ENCODE measurements at regions not wholly inside any gene's neighbourhood (a gene's known extent, or its start where the extent isn't known, plus 50 kb on each side); places are given as distances from the start of the nearest gene placed in this dataset.

DNA sequence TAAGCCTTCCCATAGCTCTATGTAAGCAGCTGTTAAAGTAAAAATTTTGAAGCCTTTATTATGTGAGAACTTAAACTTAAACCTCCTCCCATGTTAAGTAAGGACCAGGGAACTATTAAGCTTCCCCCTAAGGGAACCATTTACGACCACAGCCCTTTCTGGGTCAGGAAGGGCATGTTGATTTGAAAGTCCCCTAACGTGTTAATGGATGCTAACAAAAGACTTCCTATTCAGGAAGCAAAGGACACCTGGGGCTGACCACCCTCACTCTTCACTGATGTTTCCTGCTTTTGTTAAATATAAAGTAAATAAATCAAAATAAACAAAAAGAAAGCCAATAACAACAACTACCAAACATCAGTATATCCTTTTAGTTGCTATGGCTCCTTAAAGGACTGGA, 170.6 kb upstream of the RFX3 start:
- no peaks in the 10 kb centered on the region for H3K4me1 ChIP-seq (ENCODE audit: control insufficient read depth in 4 of 4, insufficient read depth in 4 of 4, low read length in 3 of 4)
- H3K36me3 ChIP-seq (ENCODE audit: control insufficient read depth in 4 of 4, insufficient read depth in 3 of 4, low read depth in 1 of 4, low read length in 3 of 4), result no peaks in the 10 kb centered on the region
- no peak for TF ChIP-seq YY1 (IDR thresholded peaks at IDR 0.05)
- TF ChIP-seq HNF4A (conservative IDR thresholded peaks at IDR 0.05), result no peak
- no peak for TF ChIP-seq SP1 (IDR thresholded peaks at IDR 0.05)
- H3K9me3 ChIP-seq (ENCODE audit: control insufficient read depth in 4 of 4, low read length in 3 of 4), result no peaks in the 10 kb centered on the region
- DNase-seq (ENCODE audit: low spot score), result no peak
- no peaks in the 10 kb centered on the region for H3K27me3 ChIP-seq (ENCODE audit: control insufficient read depth in 4 of 4, insufficient read depth in 4 of 4, low read length in 3 of 4)
- no peak overlapping the region for H3K4me3 ChIP-seq (ENCODE audit: low read depth in 1 of 3, low read length in 3 of 3)
- WGBS, result 67% methylated on average over 2 of the region's 2 CpGs
- no peak overlapping the region for H3K27ac ChIP-seq (ENCODE audit: low read depth in 1 of 2, low read length in 2 of 2)
- no peak overlapping the region for H3K9ac ChIP-seq (ENCODE audit: low read depth in 1 of 2, low read length in 2 of 2)

DNA sequence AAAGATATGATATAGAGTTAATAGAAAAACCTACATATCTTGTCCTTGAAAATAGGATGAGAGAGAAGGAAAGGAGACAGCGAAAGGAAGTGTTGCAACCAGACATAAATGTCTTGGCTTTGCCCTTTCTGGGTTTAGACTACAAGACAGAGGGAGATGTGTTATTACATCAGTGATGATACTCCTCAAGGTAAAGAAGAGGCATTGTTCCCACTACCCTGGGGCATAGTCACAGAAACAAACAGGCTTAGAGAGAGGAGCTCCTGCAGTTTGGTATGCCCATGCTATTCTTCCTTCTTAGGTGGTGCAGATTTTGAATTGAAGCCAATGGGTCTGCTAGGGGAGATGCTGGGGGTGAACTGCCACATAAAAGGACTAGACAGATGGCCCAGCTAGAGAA, 166.8 kb upstream of the RFX3 start:
- Histone ChIP-seq H3K4me3 (ENCODE audit: low read depth in 1 of 3, low read length in 3 of 3) (no peak overlapping the region), H3K27me3 (ENCODE audit: control insufficient read depth in 4 of 4, insufficient read depth in 4 of 4, low read length in 3 of 4) (no peaks in the 10 kb centered on the region), H3K36me3 (ENCODE audit: control insufficient read depth in 4 of 4, insufficient read depth in 3 of 4, low read depth in 1 of 4, low read length in 3 of 4) (no peaks in the 10 kb centered on the region), H3K9me3 (ENCODE audit: control insufficient read depth in 4 of 4, low read length in 3 of 4) (no peaks in the 10 kb centered on the region), H3K27ac (ENCODE audit: low read depth in 1 of 2, low read length in 2 of 2) (no peak overlapping the region), H3K9ac (ENCODE audit: low read depth in 1 of 2, low read length in 2 of 2) (no peak overlapping the region), H3K4me1 (ENCODE audit: control insufficient read depth in 4 of 4, insufficient read depth in 4 of 4, low read length in 3 of 4) (no peaks in the 10 kb centered on the region)
- 98% methylated on average over 1 of the region's 1 CpG for WGBS
- no peak for DNase-seq (ENCODE audit: low spot score)
- TF ChIP-seq HNF4A (conservative IDR thresholded peaks at IDR 0.05) (no peak), TAF1 (conservative IDR thresholded peaks at IDR 0.05) (no peak), JUND (IDR thresholded peaks at IDR 0.05) (no peak), RAD21 (IDR thresholded peaks at IDR 0.05) (no peak), HNF4G (IDR thresholded peaks at IDR 0.05) (no peak), MAX (IDR thresholded peaks at IDR 0.05) (no peak), ZBTB33 (IDR thresholded peaks at IDR 0.05) (no peak), FOXA1 (IDR thresholded peaks at IDR 0.05) (no peak), FOXA2 (IDR thresholded peaks at IDR 0.05) (no peak), SP1 (IDR thresholded peaks at IDR 0.05) (no peak), NR2F2 (IDR thresholded peaks at IDR 0.05) (no peak), YY1 (IDR thresholded peaks at IDR 0.05) (no peak), GABPA (IDR thresholded peaks at IDR 0.05 in 1 of 2, conservative IDR thresholded peaks at IDR 0.05 in 1 of 2) (no peak), RXRA (IDR thresholded peaks at IDR 0.05) (no peak), EGR1 (IDR thresholded peaks at IDR 0.05; ENCODE audit: low read depth in 2 of 2) (no peak), REST (IDR thresholded peaks at IDR 0.05) (no peak)
- TF ChIP-seq, protein P1, sequence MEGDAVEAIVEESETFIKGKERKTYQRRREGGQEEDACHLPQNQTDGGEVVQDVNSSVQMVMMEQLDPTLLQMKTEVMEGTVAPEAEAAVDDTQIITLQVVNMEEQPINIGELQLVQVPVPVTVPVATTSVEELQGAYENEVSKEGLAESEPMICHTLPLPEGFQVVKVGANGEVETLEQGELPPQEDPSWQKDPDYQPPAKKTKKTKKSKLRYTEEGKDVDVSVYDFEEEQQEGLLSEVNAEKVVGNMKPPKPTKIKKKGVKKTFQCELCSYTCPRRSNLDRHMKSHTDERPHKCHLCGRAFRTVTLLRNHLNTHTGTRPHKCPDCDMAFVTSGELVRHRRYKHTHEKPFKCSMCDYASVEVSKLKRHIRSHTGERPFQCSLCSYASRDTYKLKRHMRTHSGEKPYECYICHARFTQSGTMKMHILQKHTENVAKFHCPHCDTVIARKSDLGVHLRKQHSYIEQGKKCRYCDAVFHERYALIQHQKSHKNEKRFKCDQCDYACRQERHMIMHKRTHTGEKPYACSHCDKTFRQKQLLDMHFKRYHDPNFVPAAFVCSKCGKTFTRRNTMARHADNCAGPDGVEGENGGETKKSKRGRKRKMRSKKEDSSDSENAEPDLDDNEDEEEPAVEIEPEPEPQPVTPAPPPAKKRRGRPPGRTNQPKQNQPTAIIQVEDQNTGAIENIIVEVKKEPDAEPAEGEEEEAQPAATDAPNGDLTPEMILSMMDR (IDR thresholded peaks at IDR 0.05; ENCODE audit: low read depth, low read length, missing input control), result no peak
- TF ChIP-seq, protein P2, sequence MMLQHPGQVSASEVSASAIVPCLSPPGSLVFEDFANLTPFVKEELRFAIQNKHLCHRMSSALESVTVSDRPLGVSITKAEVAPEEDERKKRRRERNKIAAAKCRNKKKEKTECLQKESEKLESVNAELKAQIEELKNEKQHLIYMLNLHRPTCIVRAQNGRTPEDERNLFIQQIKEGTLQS (IDR thresholded peaks at IDR 0.05), result no peak

Data from liver (tissue), 8 donors.